IMR-90 (cell line): ENCODE measurements at regions not wholly inside any gene's neighbourhood (a gene's known extent, or its start where the extent isn't known, plus 50 kb on each side); places are given as distances from the start of the nearest gene placed in this dataset.
"Not testable (repeated sequence)": the region's sequence is repeated elsewhere in the genome, so short reads cannot be mapped to it uniquely, and the experiment has no call there.

Experiments
- ATAC-seq: fragments of 200-7000 bp; cut with Tn5 transposase; 2 replicates; pipeline ENCODE4 v1.9.1; 2020; ENCODE audit warnings: low read depth, mild to moderate bottlenecking, moderate library complexity
- BruUV-seq: library from RNA; stranded (reverse); fragments of 400-500 nt; replicated peaks from 2 replicates; lab custom pipeline; 2021; lab: Mats Ljungman, UMichigan
- CTCF ChIA-PET: fragments of 300-600 bp; formaldehyde crosslinking; extraction: SDS; loops from one replicate; lab custom pipeline; 2021; ENCODE audit warnings: antibody characterized with exemption; lab: Yijun Ruan, JAX
- POLR2A ChIA-PET: fragments of 300-600 bp; sonication (Branson Sonifier 250); formaldehyde crosslinking; loops from one replicate; lab custom pipeline; 2022; ENCODE audit warnings: antibody characterized with exemption; ENCODE audit not compliant: unreplicated experiment; lab: Charles Lee
- DNase-seq: peaks from one replicate; pipeline ENCODE4 v3.0.0; 2013
- H2AFZ ChIP-seq: replicated peaks from 2 replicates; pipeline ENCODE3; 2013; ENCODE audit warnings: low read length, mild to moderate bottlenecking; ENCODE audit not compliant: poor library complexity
- H2AK5ac ChIP-seq: 2 replicates; pipeline ENCODE4 v1.6.1; 2013; ENCODE audit warnings: low read depth, low read length, inconsistent platforms
- H2AK9ac ChIP-seq: replicated peaks from 2 replicates; pipeline ENCODE3; 2013; ENCODE audit warnings: mild to moderate bottlenecking, low read depth, low read length, moderate library complexity; ENCODE audit not compliant: poor library complexity
- H2BK120ac ChIP-seq: 2 replicates; pipeline ENCODE4 v1.6.1; 2013; ENCODE audit warnings: low read depth, low read length, inconsistent platforms
- H2BK15ac ChIP-seq: 3 replicates; pipeline ENCODE4 v1.6.1; 2013; ENCODE audit warnings: low read depth, low read length, inconsistent platforms
- H2BK20ac ChIP-seq: 2 replicates; pipeline ENCODE4 v1.6.1; 2013; ENCODE audit warnings: low read depth, mild to moderate bottlenecking, inconsistent platforms, low read length, moderate library complexity
- H2BK5ac ChIP-seq: 2 replicates; pipeline ENCODE4 v1.6.1; 2013; ENCODE audit warnings: mild to moderate bottlenecking, low read depth, low read length, inconsistent platforms; ENCODE audit not compliant: poor library complexity, severe bottlenecking
- H3K14ac ChIP-seq: replicated peaks from 2 replicates; pipeline ENCODE4 v1.6.1; 2013; ENCODE audit warnings: low read depth, low read length, inconsistent platforms
- H3K18ac ChIP-seq: 2 replicates; pipeline ENCODE4 v1.6.1; 2013; ENCODE audit warnings: low read depth, low read length, control low read depth
- H3K23ac ChIP-seq: 2 replicates; pipeline ENCODE4 v1.6.1; 2013; ENCODE audit warnings: low read depth, low read length, inconsistent platforms
- H3K27ac ChIP-seq: 2 replicates; pipeline ENCODE4 v1.5.1; 2013; ENCODE audit warnings: mild to moderate bottlenecking, control low read depth, low read length; ENCODE audit not compliant: insufficient read depth
- H3K27me3 ChIP-seq: 2 replicates; pipeline ENCODE4 v1.6.1; 2013; ENCODE audit warnings: low read length; ENCODE audit not compliant: control insufficient read depth, insufficient read depth
- H3K36me3 ChIP-seq: 2 replicates; pipeline ENCODE4 v1.6.1; 2013; ENCODE audit warnings: low read length, mixed read lengths; ENCODE audit not compliant: control insufficient read depth, insufficient read depth
- H3K4ac ChIP-seq: 2 replicates; pipeline ENCODE4 v1.6.1; 2013; ENCODE audit warnings: low read depth, low read length, inconsistent platforms
- H3K4me1 ChIP-seq: 2 replicates; pipeline ENCODE4 v1.6.1; 2013; ENCODE audit warnings: low read length, mixed read lengths; ENCODE audit not compliant: control insufficient read depth, insufficient read depth
- H3K4me2 ChIP-seq: 2 replicates; pipeline ENCODE4 v1.6.1; 2013; ENCODE audit warnings: low read depth, mild to moderate bottlenecking, control low read depth, low read length, moderate library complexity
- H3K4me3 ChIP-seq: 2 replicates; pipeline ENCODE4 v1.5.1; 2013; ENCODE audit warnings: low read depth, mild to moderate bottlenecking, control low read depth, low read length, moderate library complexity; ENCODE audit not compliant: insufficient read depth
- H3K56ac ChIP-seq: 2 replicates; pipeline ENCODE4 v1.6.1; 2013; ENCODE audit warnings: low read length, inconsistent platforms; ENCODE audit not compliant: insufficient read depth; ENCODE audit errors: extremely low read depth
- H3K79me1 ChIP-seq, 2 experiments: 2 replicates each; pipeline ENCODE4 v1.6.1; 2013; ENCODE audit warnings: low read length in 2 of 2, inconsistent platforms in 1 of 2, low read depth in 1 of 2
- H3K9ac ChIP-seq: 2 replicates; pipeline ENCODE4 v1.6.1; 2013; ENCODE audit warnings: low read depth, low read length, control low read depth
- H3K9me1 ChIP-seq: 2 replicates; pipeline ENCODE4 v1.6.1; 2013; ENCODE audit warnings: low read length, inconsistent platforms; ENCODE audit not compliant: insufficient read depth
- H3K9me3 ChIP-seq: 2 replicates; pipeline ENCODE4 v1.6.1; 2013; ENCODE audit warnings: low read length; ENCODE audit not compliant: control insufficient read depth, insufficient read depth
- H4K20me1 ChIP-seq: 2 replicates; pipeline ENCODE4 v1.6.1; 2013; ENCODE audit warnings: low read length, inconsistent platforms; ENCODE audit not compliant: insufficient read depth
- H4K5ac ChIP-seq: 2 replicates; pipeline ENCODE4 v1.6.1; 2013; ENCODE audit warnings: mild to moderate bottlenecking, low read depth, low read length, control low read depth
- H4K8ac ChIP-seq, 2 experiments: 2 replicates each; pipeline ENCODE4 v1.6.1; 2013; ENCODE audit warnings: low read depth in 2 of 2, low read length in 2 of 2, control low read depth in 1 of 2, inconsistent platforms in 1 of 2
- H4K91ac ChIP-seq: 2 replicates; pipeline ENCODE4 v1.6.1; 2013; ENCODE audit warnings: low read depth, low read length, inconsistent platforms; ENCODE audit not compliant: insufficient read depth
- WGBS, 2 experiments: methylation state at CpG; one replicate each; pipeline versions ENCODE4 v1.1.5 to v1.1.7; 2013; ENCODE audit warnings: missing lambda C conversion rate in 2 of 2; ENCODE audit not compliant: insufficient read length in 1 of 2; ENCODE audit errors: extremely low coverage in 2 of 2; 5-methylcytosine and 5-hydroxymethylcytosine counted together
- dilution Hi-C: fragments of 300-500 bp; cut with HindIII; formaldehyde crosslinking; loops from one replicate; pipeline ENCODE4 v1.14.3; 2018; ENCODE audit warnings: low sequenced_read_pairs; ENCODE audit not compliant: unreplicated experiment
- in situ Hi-C: fragments of 300-500 bp; cut with MboI; formaldehyde crosslinking; loops from 3 replicates; pipeline ENCODE4 v1.14.3; 2019; ENCODE audit warnings: low sequenced_read_pairs, inconsistent platforms, mixed read lengths
- intact Hi-C: fragments of 100-400 bp; cut with micrococcal nuclease; formaldehyde crosslinking; loops from 2 replicates; pipeline ENCODE4 v1.10.0; 2022

- H3K23ac ChIP-seq, H2BK5ac ChIP-seq, H2AK5ac ChIP-seq, dilution Hi-C loops, H3K36me3 ChIP-seq, H3K9ac ChIP-seq, H2BK120ac ChIP-seq, H3K4me1 ChIP-seq, H2AK9ac ChIP-seq, H3K4me3 ChIP-seq, H3K79me1 ChIP-seq, H3K27ac ChIP-seq, H4K5ac ChIP-seq, H3K14ac ChIP-seq, ATAC-seq, H3K27me3 ChIP-seq, H2BK20ac ChIP-seq, intact Hi-C loops, H2BK15ac ChIP-seq, POLR2A ChIA-PET, DNase-seq, H3K4ac ChIP-seq, H4K91ac ChIP-seq, in situ Hi-C loops, H4K8ac ChIP-seq, H3K4me2 ChIP-seq, H3K56ac ChIP-seq, BruUV-seq, H3K18ac ChIP-seq, CTCF ChIA-PET, H3K9me3 ChIP-seq, H2AFZ ChIP-seq, H4K20me1 ChIP-seq, H3K9me1 ChIP-seq: not testable (repeated sequence)
- no CpG with 5 or more reads among the region's 2 CpGs for WGBS, 2 experiments
These were observed 59.4 kb downstream of the SHOC1 start for GRCh38 chr9:111735344-111735743.
